ENCODE measurements at regions not wholly inside any gene's neighbourhood (a gene's known extent, or its start where the extent isn't known, plus 50 kb on each side); places are given as distances from the start of the nearest gene placed in this dataset.
"Not testable (repeated sequence)": the region's sequence is repeated elsewhere in the genome, so short reads cannot be mapped to it uniquely, and the experiment has no call there.

- DNase-seq (ENCODE audit: low spot score) = no peak
Measured at GRCh38 chr4:170988446-170988845, 824.8 kb upstream of the GALNTL6 start.

GRCh38 chr4:170979736-170980135 lies 833.5 kb upstream of the GALNTL6 start:
- no peak for DNase-seq (ENCODE audit: low spot score)

DNA sequence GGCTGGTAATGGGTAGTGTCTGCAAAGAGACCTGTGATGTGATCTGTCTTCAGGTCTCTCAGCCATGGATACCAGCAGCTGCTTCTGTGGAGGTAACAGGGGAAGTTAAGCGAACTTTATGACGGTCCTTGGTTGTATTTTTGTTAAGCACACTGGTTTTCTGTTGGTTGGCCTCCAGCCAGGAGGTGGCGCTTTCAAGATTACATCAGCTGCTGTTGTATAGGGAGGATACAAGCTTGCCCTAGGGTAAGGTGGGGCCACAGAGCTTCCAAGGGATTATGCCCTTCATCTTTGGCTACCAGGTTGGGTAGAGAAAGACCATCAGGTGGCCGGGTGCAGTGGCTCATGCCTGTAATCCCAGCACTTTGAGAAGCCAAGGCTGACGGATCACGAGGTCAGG lies 834.2 kb upstream of the GALNTL6 start:
- no peak for DNase-seq (ENCODE audit: low spot score)

DNA sequence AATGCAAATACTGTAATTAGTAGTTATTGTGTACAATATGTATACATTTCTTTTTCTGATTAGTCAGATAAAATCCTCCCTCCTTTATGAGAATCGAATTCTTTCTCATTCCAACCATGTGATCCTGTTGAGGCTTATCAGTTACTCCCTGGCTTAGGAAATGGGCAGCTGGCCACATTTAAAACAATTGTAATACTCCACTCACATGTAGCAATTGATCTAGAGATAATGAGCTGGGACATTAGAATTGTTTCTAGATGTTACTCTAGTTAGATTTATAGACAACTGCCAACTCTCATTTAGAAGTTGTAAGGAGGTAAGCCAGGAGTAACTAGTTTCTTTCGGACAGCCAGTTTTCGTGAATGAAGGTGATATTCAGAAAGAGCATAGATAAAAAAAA lies 859.3 kb upstream of the AADAT start:
- DNase-seq (ENCODE audit: low spot score) = no peak

GRCh38 chr4:170940043-170940724 lies 850.4 kb upstream of the AADAT start:
- no peak for DNase-seq (ENCODE audit: low spot score)

DNA sequence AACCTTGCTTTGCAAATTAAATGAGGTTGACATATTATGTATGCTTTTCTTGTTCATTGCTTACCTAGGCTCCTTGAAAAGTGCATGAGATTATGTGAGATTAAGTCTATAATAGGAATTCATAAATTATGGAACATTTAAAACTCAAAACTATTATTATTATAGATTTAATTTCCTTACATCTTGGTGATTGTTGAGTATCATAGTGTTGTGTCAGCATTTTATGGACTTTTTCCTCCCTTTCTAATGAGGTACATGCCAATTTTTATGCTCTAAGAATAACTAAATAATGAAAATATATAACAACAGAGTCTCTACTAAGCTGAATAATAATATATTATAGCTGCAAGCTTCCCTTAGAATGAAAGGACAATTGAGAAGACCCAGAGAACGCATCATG lies 848.8 kb upstream of the AADAT start:
- DNase-seq (ENCODE audit: low spot score) = no peak

DNA sequence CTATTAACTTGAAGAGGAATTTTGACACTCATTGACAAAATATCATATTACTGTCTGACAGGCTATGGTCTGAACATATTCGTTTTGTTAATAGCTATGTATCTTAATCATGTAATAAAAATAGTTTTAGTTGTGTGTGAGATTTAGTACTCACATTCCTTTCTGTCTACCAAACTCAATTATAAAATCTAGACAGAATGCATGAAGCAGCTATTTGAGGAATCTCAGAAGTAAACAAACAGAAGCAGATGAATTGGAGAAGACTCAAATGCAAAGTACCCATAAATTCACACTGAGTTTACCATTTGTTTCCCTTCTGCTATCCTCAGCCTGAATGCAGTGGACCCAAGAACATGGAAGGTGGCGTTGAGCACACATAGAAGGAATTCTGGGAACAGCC lies 841.6 kb upstream of the AADAT start:
- no peak for DNase-seq (ENCODE audit: low spot score)

- DNase-seq (ENCODE audit: low spot score) = no peak
Measured at GRCh38 chr4:170888660-170889059, 798.9 kb upstream of the AADAT start.

- no peak for DNase-seq (ENCODE audit: low spot score)
Measured at GRCh38 chr4:170887396-170887795, 797.6 kb upstream of the AADAT start.

GRCh38 chr4:170884969-170885570 lies 795.3 kb upstream of the AADAT start:
- no peak for DNase-seq (ENCODE audit: low spot score)

DNA sequence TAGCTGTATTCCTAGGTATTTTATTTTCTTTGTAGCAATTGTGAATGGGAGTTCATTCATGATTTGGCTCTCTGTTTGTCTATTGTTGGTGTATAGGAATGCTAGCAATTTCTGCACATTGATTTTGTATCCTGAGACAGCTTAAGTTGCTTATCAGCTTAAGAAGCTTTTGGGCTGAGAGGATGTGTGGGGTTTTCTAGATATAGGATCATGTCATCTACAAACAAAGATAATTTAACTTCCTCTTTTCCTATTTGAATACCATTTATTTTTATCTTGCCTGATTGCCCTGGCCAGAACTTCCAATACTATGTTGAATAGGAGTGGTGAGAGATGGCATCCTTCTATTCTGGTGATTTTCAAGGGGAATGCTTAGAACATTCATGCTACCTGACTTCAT lies 791.9 kb upstream of the AADAT start:
- not testable (repeated sequence) for DNase-seq (ENCODE audit: low spot score)

- peak; percentile 1 for DNase-seq (ENCODE audit: low spot score)
Measured at GRCh38 chr4:170875868-170876267, 786.1 kb upstream of the AADAT start.

- DNase-seq (ENCODE audit: low spot score) = no peak
Measured at GRCh38 chr4:170872794-170873193, 783.0 kb upstream of the AADAT start.

- no peak for DNase-seq (ENCODE audit: low spot score)
Measured at GRCh38 chr4:170868170-170868569, 778.4 kb upstream of the AADAT start.

DNA sequence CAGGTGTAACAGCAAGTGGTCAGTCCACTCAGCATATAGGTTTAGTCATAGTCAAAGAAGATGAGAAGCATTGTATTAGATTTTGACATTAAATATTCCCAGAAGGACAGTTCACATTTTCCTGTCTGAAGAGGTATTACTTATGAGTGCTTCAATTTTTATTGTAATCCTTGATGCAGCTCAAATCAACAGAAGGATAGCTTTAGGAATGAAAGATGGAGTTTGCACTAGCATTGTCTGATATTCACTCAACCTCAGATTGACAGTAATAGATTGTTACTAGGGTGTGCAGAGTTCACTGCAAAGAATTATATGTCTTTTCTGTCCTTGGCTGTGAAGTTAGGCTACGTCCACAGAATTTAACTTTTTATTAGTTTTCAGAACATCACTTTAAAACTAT lies 764.3 kb upstream of the AADAT start:
- DNase-seq (ENCODE audit: low spot score) = no peak

GRCh38 chr4:170853422-170854021 lies 763.8 kb upstream of the AADAT start:
- DNase-seq (ENCODE audit: low spot score) = peak; percentile 17

GRCh38 chr4:170849969-170850368 lies 760.2 kb upstream of the AADAT start:
- DNase-seq (ENCODE audit: low spot score) = no peak

GRCh38 chr4:170827562-170828274 lies 738.0 kb upstream of the AADAT start:
- no peak for DNase-seq (ENCODE audit: low spot score)

GRCh38 chr4:170818786-170819185 lies 729.0 kb upstream of the AADAT start:
- DNase-seq (ENCODE audit: low spot score) = no peak

- no peak for DNase-seq (ENCODE audit: low spot score)
Measured at GRCh38 chr4:170805352-170805751, 715.6 kb upstream of the AADAT start.

GRCh38 chr4:170804930-170805329 lies 715.2 kb upstream of the AADAT start:
- no peak for DNase-seq (ENCODE audit: low spot score)

DNA sequence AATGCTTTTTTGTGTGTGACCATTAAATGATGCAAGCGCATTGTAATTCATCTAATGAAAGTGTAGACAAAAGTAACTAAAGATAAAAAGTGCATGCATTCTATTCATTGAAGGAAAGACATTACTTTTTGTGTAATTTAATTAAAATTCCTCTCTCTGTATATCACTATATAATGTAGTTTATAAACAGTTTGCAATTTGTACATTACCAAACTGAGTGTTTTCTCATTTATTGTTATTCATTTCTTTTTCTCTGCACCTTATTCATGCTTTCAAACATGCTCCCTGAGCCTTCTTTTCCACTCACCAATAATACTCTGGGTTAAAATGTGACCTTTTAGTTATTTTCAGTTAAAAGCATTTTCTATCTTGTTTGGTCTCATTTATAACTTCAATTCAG lies 713.7 kb upstream of the AADAT start:
- no peak for DNase-seq (ENCODE audit: low spot score)

DNA sequence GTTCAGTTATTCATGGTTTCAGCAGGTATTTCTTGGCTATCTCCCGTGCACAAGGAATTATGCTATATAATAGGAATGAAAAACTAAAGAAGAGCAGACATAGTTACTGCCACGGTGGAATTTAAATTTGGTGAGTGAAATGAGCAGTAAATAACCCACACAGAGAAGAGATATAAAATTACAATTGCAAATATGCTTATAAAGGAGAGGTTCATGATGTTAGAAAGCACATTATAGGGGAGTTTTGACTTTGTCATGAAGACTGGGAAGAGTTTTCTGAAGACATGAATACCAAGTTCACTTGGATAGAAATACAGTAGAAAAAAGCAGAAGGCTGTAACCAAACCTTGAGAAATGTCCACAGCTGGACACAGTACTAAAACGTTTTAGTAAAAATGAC lies 712.0 kb upstream of the AADAT start:
- DNase-seq (ENCODE audit: low spot score) = no peak
